Smooth muscle cell (in vitro differentiated cells): ENCODE measurements at regions not wholly inside any gene's neighbourhood (a gene's known extent, or its start where the extent isn't known, plus 50 kb on each side); places are given as distances from the start of the nearest gene placed in this dataset.

Source experiments
- DNase-seq: peaks from one replicate; lab custom pipeline; 2025; ENCODE audit not compliant: unreplicated experiment; lab: John Stamatoyannopoulos, UW
- H2AFZ ChIP-seq: fragments of 200-600 bp; sonication (generic); 2 replicates; pipeline ENCODE4 v1.6.0; 2016; ENCODE audit warnings: antibody characterized with exemption, low read depth, mild to moderate bottlenecking
- H3F3A ChIP-seq: fragments of 200-600 bp; sonication (generic); 2 replicates; pipeline ENCODE4 v1.6.0; 2017; ENCODE audit warnings: antibody characterized with exemption, low read depth
- H3K27ac ChIP-seq: fragments of 200-600 bp; sonication (generic); 2 replicates; pipeline ENCODE4 v1.5.1; 2016; ENCODE audit warnings: low read depth, mild to moderate bottlenecking
- H3K27me3 ChIP-seq: fragments of 200-600 bp; sonication (generic); 2 replicates; pipeline ENCODE4 v1.6.1; 2016; ENCODE audit warnings: low read depth, mild to moderate bottlenecking
- H3K36me3 ChIP-seq: fragments of 200-600 bp; sonication (generic); 2 replicates; pipeline ENCODE4 v1.5.1; 2016; ENCODE audit warnings: low read depth
- H3K4me1 ChIP-seq: fragments of 200-600 bp; sonication (generic); 2 replicates; pipeline ENCODE4 v1.5.1; 2016; ENCODE audit warnings: low read depth
- H3K4me2 ChIP-seq: fragments of 200-600 bp; sonication (generic); 2 replicates; pipeline ENCODE4 v1.6.0; 2016; ENCODE audit warnings: mild to moderate bottlenecking
- H3K4me3 ChIP-seq: fragments of 200-600 bp; sonication (generic); 2 replicates; pipeline ENCODE4 v1.5.1; 2016; ENCODE audit warnings: mild to moderate bottlenecking
- H3K79me2 ChIP-seq: fragments of 200-600 bp; sonication (generic); 2 replicates; pipeline ENCODE4 v1.6.0; 2016; ENCODE audit warnings: low read depth, mild to moderate bottlenecking
- H3K9ac ChIP-seq: fragments of 200-600 bp; sonication (generic); 2 replicates; pipeline ENCODE4 v1.6.0; 2016; ENCODE audit warnings: low read depth
- H3K9me3 ChIP-seq: fragments of 200-600 bp; sonication (generic); replicated peaks from 2 replicates; pipeline ENCODE4 v1.5.1; 2016; ENCODE audit warnings: low read depth
- H4K20me1 ChIP-seq: fragments of 200-600 bp; sonication (generic); 2 replicates; pipeline ENCODE4 v1.6.0; 2016; ENCODE audit warnings: low read depth
- CTCF ChIP-seq: fragments of 200-600 bp; sonication (generic); IDR thresholded peaks from 2 replicates; pipeline ENCODE4 v1.5.1; 2017; ENCODE audit warnings: borderline replicate concordance, mild to moderate bottlenecking, antibody characterized with exemption; ENCODE audit not compliant: insufficient read depth, poor library complexity, severe bottlenecking
- WGBS: methylation state at CpG from one replicate; pipeline ENCODE4 v1.1.7; 2016; ENCODE audit warnings: low lambda C conversion rate; 5-methylcytosine and 5-hydroxymethylcytosine counted together

- Histone ChIP-seq H3K4me3 (no peak overlapping the region), H3K4me2 (no peak overlapping the region), H2AFZ (no peak overlapping the region), H3K9ac (no peak overlapping the region), H3K4me1 (no peaks in the 10 kb centered on the region), H3K36me3 (no peaks in the 10 kb centered on the region), H4K20me1 (no peaks in the 10 kb centered on the region), H3K9me3 (no peaks in the 10 kb centered on the region), H3F3A (no peaks in the 10 kb centered on the region), H3K79me2 (no peaks in the 10 kb centered on the region), H3K27ac (no peak overlapping the region), H3K27me3 (no peaks in the 10 kb centered on the region)
- WGBS, result 71% methylated on average over 1 of the region's 1 CpG
- TF ChIP-seq CTCF, result no peak
- DNase-seq, result no peak
These were observed 831.1 kb upstream of the PABPC4L start for GRCh38 chr4:135032670-135033069.

GRCh38 chr4:135015771-135016170 is 814.2 kb upstream of the PABPC4L start:
- 92% methylated on average over 5 of the region's 5 CpGs for WGBS

GRCh38 chr4:135007400-135007799 is 805.8 kb upstream of the PABPC4L start:
- Histone ChIP-seq H3K4me1 (no peaks in the 10 kb centered on the region), H3K4me3 (no peak overlapping the region), H3K27ac (no peak overlapping the region), H4K20me1 (no peaks in the 10 kb centered on the region), H3K27me3 (no peaks in the 10 kb centered on the region), H3K79me2 (no peaks in the 10 kb centered on the region), H2AFZ (no peak overlapping the region), H3K4me2 (no peak overlapping the region), H3K36me3 (no peaks in the 10 kb centered on the region), H3F3A (no peaks in the 10 kb centered on the region), H3K9me3 (no peaks in the 10 kb centered on the region), H3K9ac (no peak overlapping the region)
- no peak for TF ChIP-seq CTCF
- no peak for DNase-seq
- WGBS, result 77% methylated on average over 3 of the region's 3 CpGs

More at GRCh38 chr4:135015771-135016170, 814.2 kb upstream of the PABPC4L start:
- no peak for DNase-seq
- H3K27me3 ChIP-seq, result no peaks in the 10 kb centered on the region
- H3F3A ChIP-seq, result no peaks in the 10 kb centered on the region
- no peak overlapping the region for H3K4me3 ChIP-seq
- no peak overlapping the region for H2AFZ ChIP-seq
- no peak overlapping the region for H3K9ac ChIP-seq
- no peak for TF ChIP-seq CTCF
- no peak overlapping the region for H3K27ac ChIP-seq
- H3K4me2 ChIP-seq, result no peak overlapping the region
- no peaks in the 10 kb centered on the region for H3K79me2 ChIP-seq
- no peaks in the 10 kb centered on the region for H3K9me3 ChIP-seq
- H3K4me1 ChIP-seq, result no peaks in the 10 kb centered on the region
- H3K36me3 ChIP-seq, result no peaks in the 10 kb centered on the region
- no peaks in the 10 kb centered on the region for H4K20me1 ChIP-seq

- Histone ChIP-seq H3K9me3 (no peaks in the 10 kb centered on the region), H3K4me1 (no peaks in the 10 kb centered on the region)
- WGBS, result 96% methylated on average over 2 of the region's 2 CpGs
These were observed 797.6 kb upstream of the PABPC4L start for GRCh38 chr4:134999169-134999568.

More at GRCh38 chr4:134999169-134999568, 797.6 kb upstream of the PABPC4L start:
- H4K20me1 ChIP-seq, result no peaks in the 10 kb centered on the region
- H3K4me2 ChIP-seq, result no peak overlapping the region
- no peak for TF ChIP-seq CTCF
- H3K9ac ChIP-seq, result no peak overlapping the region
- no peaks in the 10 kb centered on the region for H3F3A ChIP-seq
- H3K27me3 ChIP-seq, result no peaks in the 10 kb centered on the region
- H3K79me2 ChIP-seq, result no peaks in the 10 kb centered on the region
- H2AFZ ChIP-seq, result no peak overlapping the region
- no peaks in the 10 kb centered on the region for H3K36me3 ChIP-seq
- H3K4me3 ChIP-seq, result no peak overlapping the region
- no peak for DNase-seq
- no peak overlapping the region for H3K27ac ChIP-seq
